Nephron (organoid): ENCODE measurements at regions not wholly inside any gene's neighbourhood (a gene's known extent, or its start where the extent isn't known, plus 50 kb on each side); places are given as distances from the start of the nearest gene placed in this dataset.

Source experiments
- H3K27ac Mint-ChIP-seq, 3 experiments: 2 replicates each; pipeline ENCODE4 v1.8.0; 2020; ENCODE audit warnings: mixed read lengths in 3 of 3, mild to moderate bottlenecking in 2 of 3, moderate library complexity in 1 of 3
- H3K27me3 Mint-ChIP-seq: 2 replicates; pipeline ENCODE4 v1.8.0; 2021; ENCODE audit warnings: low read depth, mild to moderate bottlenecking, moderate library complexity, mixed read lengths
- H3K36me3 Mint-ChIP-seq: 2 replicates; pipeline ENCODE4 v1.8.0; 2020; ENCODE audit warnings: low read depth, mixed read lengths
- H3K4me1 Mint-ChIP-seq: 2 replicates; pipeline ENCODE4 v1.8.0; 2020; ENCODE audit warnings: mixed read lengths
- H3K4me3 Mint-ChIP-seq, 3 experiments: 2 replicates each; pipeline ENCODE4 v1.8.0; 2020; ENCODE audit warnings: mild to moderate bottlenecking in 3 of 3, mixed read lengths in 3 of 3, moderate library complexity in 2 of 3
- H3K9me3 Mint-ChIP-seq: 2 replicates; pipeline ENCODE4 v1.8.0; 2020; ENCODE audit warnings: mixed read lengths
- CTCF ChIP-seq, 3 experiments: fragments of 200-600 bp; sonication (generic); IDR thresholded peaks; one replicate each; pipeline ENCODE4 v1.5.0; 2021; ENCODE audit warnings: antibody characterized with exemption in 3 of 3; ENCODE audit not compliant: unreplicated experiment in 3 of 3

GRCh38 chr5:163172540-163173338, 264.7 kb upstream of the CCNG1 start:
- Mint-ChIP-seq H3K36me3 (no peaks in the 10 kb centered on the region), H3K4me3 (no peak overlapping the region), H3K9me3 (peaks cover 14% of the 10 kb centered on the region), H3K27ac (no peak overlapping the region), H3K27me3 (no peaks in the 10 kb centered on the region), H3K4me1 (no peaks in the 10 kb centered on the region)
- no peak for TF ChIP-seq CTCF (IDR thresholded peaks at IDR 0.05; ENCODE audit: unreplicated experiment in 3 of 3)

DNA sequence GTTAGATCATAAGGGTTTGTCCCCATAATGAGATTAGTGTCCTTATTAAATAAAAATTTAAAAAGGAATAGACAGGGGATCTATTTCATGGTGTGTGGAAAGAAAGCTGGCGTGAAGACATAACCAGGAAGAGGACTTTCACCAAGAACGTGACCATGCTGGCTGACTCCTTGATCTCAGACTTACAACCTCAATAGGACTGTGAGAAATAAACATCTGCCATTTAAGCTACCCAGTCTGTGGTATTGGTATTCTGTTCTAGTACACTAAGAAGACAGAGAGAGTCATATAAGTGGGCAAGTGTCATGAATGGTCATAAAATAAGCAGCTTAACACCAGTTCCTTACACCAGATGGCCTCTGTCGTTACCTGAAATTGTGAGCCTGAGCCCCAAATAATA, 259.4 kb upstream of the CCNG1 start:
- H3K9me3 Mint-ChIP-seq = no peaks in the 10 kb centered on the region
- no peak overlapping the region for H3K4me3 Mint-ChIP-seq
- no peak for TF ChIP-seq CTCF (IDR thresholded peaks at IDR 0.05; ENCODE audit: unreplicated experiment in 3 of 3)
- no peaks in the 10 kb centered on the region for H3K4me1 Mint-ChIP-seq
- H3K36me3 Mint-ChIP-seq = no peaks in the 10 kb centered on the region
- no peaks in the 10 kb centered on the region for H3K27me3 Mint-ChIP-seq
- no peak overlapping the region for H3K27ac Mint-ChIP-seq

- Mint-ChIP-seq H3K27me3 (no peaks in the 10 kb centered on the region), H3K4me1 (no peaks in the 10 kb centered on the region), H3K36me3 (no peaks in the 10 kb centered on the region), H3K4me3 (no peak overlapping the region), H3K9me3 (peaks cover 7% of the 10 kb centered on the region), H3K27ac (no peak overlapping the region)
- no peak for TF ChIP-seq CTCF (IDR thresholded peaks at IDR 0.05; ENCODE audit: unreplicated experiment in 3 of 3)
Measured at GRCh38 chr5:163185315-163185714, 252.1 kb upstream of the CCNG1 start.

DNA sequence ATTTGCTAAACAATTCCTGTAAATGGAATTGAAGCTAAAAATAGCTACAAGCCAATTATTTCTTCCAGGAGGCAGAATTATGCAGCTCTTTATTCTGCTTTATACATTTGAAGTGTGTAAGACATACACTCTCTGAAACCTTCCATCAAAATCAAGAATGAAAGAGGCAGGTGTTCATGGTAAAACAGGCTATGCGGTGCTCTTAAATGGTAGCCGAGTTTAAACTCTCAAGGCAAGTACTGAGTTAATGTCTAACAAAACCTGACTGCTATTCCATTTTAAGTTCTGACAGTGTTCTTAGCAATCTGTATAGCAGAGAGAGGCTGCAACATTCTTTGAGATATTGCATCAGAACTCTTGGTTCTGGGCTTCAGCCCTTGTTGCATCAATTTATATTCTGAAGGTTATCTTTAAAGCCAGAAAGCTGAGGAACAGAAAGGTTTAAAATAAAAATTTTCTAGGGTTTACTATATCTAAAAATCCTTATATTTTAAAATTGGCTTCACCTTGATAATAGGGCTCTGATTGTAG, 248.3 kb upstream of the CCNG1 start:
- no peak for TF ChIP-seq CTCF (IDR thresholded peaks at IDR 0.05; ENCODE audit: unreplicated experiment in 3 of 3)
- H3K27ac Mint-ChIP-seq = no peak overlapping the region
- no peaks in the 10 kb centered on the region for H3K36me3 Mint-ChIP-seq
- no peak overlapping the region for H3K4me3 Mint-ChIP-seq
- H3K9me3 Mint-ChIP-seq = peaks cover 7% of the 10 kb centered on the region
- no peaks in the 10 kb centered on the region for H3K4me1 Mint-ChIP-seq
- no peaks in the 10 kb centered on the region for H3K27me3 Mint-ChIP-seq

DNA sequence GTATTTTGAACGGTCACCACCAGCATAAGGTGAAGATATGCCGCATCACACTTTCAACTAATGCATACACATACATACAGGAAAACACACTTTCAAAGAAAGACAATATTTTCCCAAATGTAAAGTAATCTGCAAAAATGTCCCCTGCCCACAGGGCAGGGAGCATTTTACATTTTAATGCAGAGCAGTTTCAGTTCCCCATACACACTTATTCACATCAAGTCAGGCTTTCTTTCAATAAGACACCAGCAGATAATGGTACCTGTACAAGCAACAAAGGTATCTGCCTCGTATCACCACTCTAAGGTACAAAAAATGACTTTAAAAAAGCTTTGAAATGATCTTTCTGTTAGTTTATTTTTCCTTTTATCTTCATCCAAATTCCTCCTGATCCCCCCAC, 247.1 kb upstream of the CCNG1 start:
- Mint-ChIP-seq H3K9me3 (peaks cover 5% of the 10 kb centered on the region), H3K27ac (no peak overlapping the region), H3K36me3 (no peaks in the 10 kb centered on the region), H3K4me3 (no peak overlapping the region), H3K4me1 (no peaks in the 10 kb centered on the region), H3K27me3 (no peaks in the 10 kb centered on the region)
- no peak for TF ChIP-seq CTCF (IDR thresholded peaks at IDR 0.05; ENCODE audit: unreplicated experiment in 3 of 3)

GRCh38 chr5:163190784-163191183, 246.6 kb upstream of the CCNG1 start:
- no peak for TF ChIP-seq CTCF (IDR thresholded peaks at IDR 0.05; ENCODE audit: unreplicated experiment in 3 of 3)
- peaks cover 3% of the 10 kb centered on the region for H3K9me3 Mint-ChIP-seq
- H3K27me3 Mint-ChIP-seq = no peaks in the 10 kb centered on the region
- H3K27ac Mint-ChIP-seq = no peak overlapping the region
- no peak overlapping the region for H3K4me3 Mint-ChIP-seq
- H3K36me3 Mint-ChIP-seq = no peaks in the 10 kb centered on the region
- H3K4me1 Mint-ChIP-seq = no peaks in the 10 kb centered on the region
